Vagina (tissue), 2 donors: ENCODE measurements at regions not wholly inside any gene's neighbourhood (a gene's known extent, or its start where the extent isn't known, plus 50 kb on each side); places are given as distances from the start of the nearest gene placed in this dataset.

ENCODE experiments used
- CTCF ChIP-seq, 3 experiments: fragments of 450-650 bp in 2 of 3; fragments of 200-600 bp in 1 of 3; sonication (generic) in 1 of 3; IDR thresholded peaks; one replicate each; pipeline ENCODE4 v1.5.1; 2017 to 2019; ENCODE audit warnings: antibody characterized with exemption in 3 of 3, mild to moderate bottlenecking in 2 of 3, moderate library complexity in 2 of 3
- POLR2AphosphoS5 ChIP-seq, 2 donors: sonication (generic); formaldehyde crosslinking; IDR thresholded peaks; one replicate each; pipeline ENCODE4 v1.9.0; 2017; ENCODE audit warnings: antibody characterized with exemption in 2 of 2, mild to moderate bottlenecking in 2 of 2, low read depth in 1 of 2; ENCODE audit not compliant: insufficient read depth in 1 of 2

- no peak for TF ChIP-seq CTCF (IDR thresholded peaks at IDR 0.05)
- TF ChIP-seq POLR2AphosphoS5 (IDR thresholded peaks at IDR 0.05; ENCODE audit: insufficient read depth in 1 of 2, low read depth in 1 of 2) = no peak
These were observed 267.6 kb upstream of the MTMR8 start for GRCh38 chrX:64662876-64663275.
